ENCODE measurements at regions not wholly inside any gene's neighbourhood (a gene's known extent, or its start where the extent isn't known, plus 50 kb on each side); places are given as distances from the start of the nearest gene placed in this dataset.

GRCh38 chr5:90095292-90096060 lies 314.1 kb downstream of the CETN3 start:
- H2AFZ ChIP-seq (ENCODE audit: low read length): no peak overlapping the region
- H4K5ac ChIP-seq (ENCODE audit: insufficient read length, low read depth, low read length): no peak overlapping the region
- TF ChIP-seq KDM5A (IDR thresholded peaks at IDR 0.05; ENCODE audit: low read length) (no peak), SIRT6 (IDR thresholded peaks at IDR 0.05; ENCODE audit: low read length) (no peak), POU5F1 (IDR thresholded peaks at IDR 0.05; ENCODE audit: low read depth, low read length) (no peak)
- WGBS, 2 experiments (ENCODE audit: extremely low coverage in 1 of 2, insufficient coverage in 1 of 2, insufficient read length in 1 of 2, insufficient replicate concordance in 2 of 2, low coverage in 1 of 2, low lambda C conversion rate in 2 of 2, missing lambda C conversion rate in 1 of 2): 86% methylated on average over 3 of the region's 3 CpGs; no CpG with 5 or more reads in 1 of the 2 experiments
- H3K79me1 ChIP-seq (ENCODE audit: low read depth, low read length): no peaks in the 10 kb centered on the region
- no peak for DNase-seq (ENCODE audit: low read depth in 1 of 2, low spot score in 2 of 2)
- H3K18ac ChIP-seq (ENCODE audit: extremely low read depth, low read length): no peak overlapping the region
- H3K4ac ChIP-seq (replicated peaks; ENCODE audit: insufficient read length, low read depth, low read length): no peak overlapping the region
- H4K91ac ChIP-seq (replicated peaks; ENCODE audit: insufficient read length, low read length): no peak overlapping the region
- CTCF ChIA-PET (ENCODE audit: partially characterized antibody): interaction anchor here (0.7 kb wide), 1 partner anchor 17 kb away, joined by 4 read pairs; no protein-coding TSS in a partner anchor
- H2BK5ac ChIP-seq (ENCODE audit: low read depth, low read length): no peak overlapping the region
- H2BK120ac ChIP-seq (replicated peaks; ENCODE audit: low read depth, low read length): no peak overlapping the region
- POLR2A ChIA-PET (ENCODE audit: partially characterized antibody): no interaction called here
- H3K56ac ChIP-seq (replicated peaks; ENCODE audit: insufficient read length, low read depth, low read length): no peak overlapping the region
- no peak overlapping the region for H2BK15ac ChIP-seq (ENCODE audit: low read length)
- H4K8ac ChIP-seq (ENCODE audit: extremely low read depth, insufficient read depth, low read length): no peak overlapping the region
- no peaks in the 10 kb centered on the region for H3K23me2 ChIP-seq (ENCODE audit: low read depth, low read length)
- no peak overlapping the region for H3K27ac ChIP-seq (ENCODE audit: low read depth, low read length)
- no peaks in the 10 kb centered on the region for H3K9me3 ChIP-seq (ENCODE audit: insufficient read depth in 2 of 2, low read depth in 1 of 2, low read length in 1 of 2)
- H3K4me3 ChIP-seq (ENCODE audit: extremely low read depth in 1 of 4, insufficient read depth in 2 of 4, low read depth in 3 of 4, low read length in 4 of 4): no peak overlapping the region
- no peak overlapping the region for H3K14ac ChIP-seq (ENCODE audit: insufficient read length)
- no peak overlapping the region for H3K9ac ChIP-seq (replicated peaks in 1 of 4; ENCODE audit: extremely low read depth in 1 of 4, low read depth in 3 of 4, low read length in 3 of 4)
- H3K79me2 ChIP-seq (ENCODE audit: control insufficient read depth in 1 of 2, insufficient read depth in 2 of 2, low read length in 2 of 2): no peaks in the 10 kb centered on the region
- no peak overlapping the region for H3K23ac ChIP-seq (ENCODE audit: insufficient read length)
- no peaks in the 10 kb centered on the region for H3K27me3 ChIP-seq (replicated peaks in 1 of 4; ENCODE audit: control insufficient read depth in 3 of 4, extremely low read depth in 1 of 4, insufficient read depth in 3 of 4, low read length in 3 of 4)
- H4K20me1 ChIP-seq (replicated peaks in 1 of 2; ENCODE audit: control insufficient read depth in 1 of 2, insufficient read depth in 2 of 2, low read length in 2 of 2): no peaks in the 10 kb centered on the region
- H3K36me3 ChIP-seq (ENCODE audit: control insufficient read depth in 2 of 4, insufficient read depth in 4 of 4, low read length in 3 of 4): no peaks in the 10 kb centered on the region
- no peak overlapping the region for H2BK12ac ChIP-seq (ENCODE audit: low read depth, low read length)
- no peaks in the 10 kb centered on the region for H3K4me1 ChIP-seq (replicated peaks in 1 of 4; ENCODE audit: control insufficient read depth in 3 of 4, insufficient read depth in 4 of 4, low read length in 3 of 4)
- H2BK20ac ChIP-seq (ENCODE audit: low read length): no peak overlapping the region
- no peak for FAIRE-seq
- no peak overlapping the region for H3K4me2 ChIP-seq (ENCODE audit: insufficient read depth in 1 of 2, low read depth in 2 of 2, low read length in 2 of 2)
- H2AK5ac ChIP-seq (ENCODE audit: low read depth, low read length): no peak overlapping the region
